ENCODE measurements at regions not wholly inside any gene's neighbourhood (a gene's known extent, or its start where the extent isn't known, plus 50 kb on each side); places are given as distances from the start of the nearest gene placed in this dataset.

DNA sequence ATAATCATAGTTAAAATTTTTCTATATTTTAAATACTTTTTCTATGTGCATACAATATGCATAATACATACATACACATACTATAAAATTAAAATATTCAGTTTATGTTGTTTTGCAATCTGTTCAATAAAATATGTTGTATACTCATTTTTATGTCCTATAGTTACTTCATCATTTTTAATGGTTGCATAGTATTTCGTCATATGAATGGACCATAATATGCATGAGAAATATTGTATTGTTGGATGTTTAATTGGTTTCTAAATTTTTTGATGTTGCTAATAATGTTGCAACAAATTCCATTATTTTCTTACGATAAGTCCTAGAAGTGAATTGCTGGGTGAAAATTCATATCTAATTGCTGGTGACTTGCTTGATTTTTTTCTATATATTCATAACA lies 211.5 kb upstream of the GCFC2 start:
- TF ChIP-seq POLR2A (IDR thresholded peaks at IDR 0.05), result no peak
- TF ChIP-seq, protein P1, sequence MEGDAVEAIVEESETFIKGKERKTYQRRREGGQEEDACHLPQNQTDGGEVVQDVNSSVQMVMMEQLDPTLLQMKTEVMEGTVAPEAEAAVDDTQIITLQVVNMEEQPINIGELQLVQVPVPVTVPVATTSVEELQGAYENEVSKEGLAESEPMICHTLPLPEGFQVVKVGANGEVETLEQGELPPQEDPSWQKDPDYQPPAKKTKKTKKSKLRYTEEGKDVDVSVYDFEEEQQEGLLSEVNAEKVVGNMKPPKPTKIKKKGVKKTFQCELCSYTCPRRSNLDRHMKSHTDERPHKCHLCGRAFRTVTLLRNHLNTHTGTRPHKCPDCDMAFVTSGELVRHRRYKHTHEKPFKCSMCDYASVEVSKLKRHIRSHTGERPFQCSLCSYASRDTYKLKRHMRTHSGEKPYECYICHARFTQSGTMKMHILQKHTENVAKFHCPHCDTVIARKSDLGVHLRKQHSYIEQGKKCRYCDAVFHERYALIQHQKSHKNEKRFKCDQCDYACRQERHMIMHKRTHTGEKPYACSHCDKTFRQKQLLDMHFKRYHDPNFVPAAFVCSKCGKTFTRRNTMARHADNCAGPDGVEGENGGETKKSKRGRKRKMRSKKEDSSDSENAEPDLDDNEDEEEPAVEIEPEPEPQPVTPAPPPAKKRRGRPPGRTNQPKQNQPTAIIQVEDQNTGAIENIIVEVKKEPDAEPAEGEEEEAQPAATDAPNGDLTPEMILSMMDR (IDR thresholded peaks at IDR 0.05), result no peak
